ENCODE measurements at regions not wholly inside any gene's neighbourhood (a gene's known extent, or its start where the extent isn't known, plus 50 kb on each side); places are given as distances from the start of the nearest gene placed in this dataset.

- TF ChIP-seq CTCF (IDR thresholded peaks at IDR 0.05) (no peak), POLR2A (IDR thresholded peaks at IDR 0.05) (no peak)
Observed at GRCh38 chr16:60907645-60908044, 1128.6 kb downstream of the CDH8 start.
